Subcutaneous abdominal adipose tissue (tissue), 5 donors: ENCODE measurements at regions not wholly inside any gene's neighbourhood (a gene's known extent, or its start where the extent isn't known, plus 50 kb on each side); places are given as distances from the start of the nearest gene placed in this dataset.
"Not testable (repeated sequence)": the region's sequence is repeated elsewhere in the genome, so short reads cannot be mapped to it uniquely, and the experiment has no call there.

Experiments
- H3K27ac ChIP-seq: one replicate; pipeline ENCODE4 v1.7.0; 2013; ENCODE audit warnings: low read depth, mild to moderate bottlenecking, inconsistent platforms, low read length, moderate library complexity
- H3K27me3 ChIP-seq, 5 donors: one replicate each; pipeline ENCODE4 v1.7.0; 2013; ENCODE audit warnings: low read length in 5 of 5, inconsistent platforms in 1 of 5; ENCODE audit not compliant: control insufficient read depth in 5 of 5, insufficient read depth in 4 of 5
- H3K36me3 ChIP-seq, 5 donors: one replicate each; pipeline ENCODE4 v1.7.0; 2013; ENCODE audit warnings: low read length in 5 of 5; ENCODE audit not compliant: control insufficient read depth in 5 of 5, insufficient read depth in 5 of 5
- H3K4me1 ChIP-seq, 5 donors: one replicate each; pipeline ENCODE4 v1.7.0; 2013; ENCODE audit warnings: low read length in 5 of 5, mild to moderate bottlenecking in 3 of 5, moderate library complexity in 1 of 5; ENCODE audit not compliant: control insufficient read depth in 5 of 5, insufficient read depth in 5 of 5
- H3K4me3 ChIP-seq, 5 donors: one replicate each; pipeline ENCODE4 v1.7.0; 2013; ENCODE audit warnings: low read length in 5 of 5, low read depth in 1 of 5
- H3K9ac ChIP-seq, 5 donors: one replicate each; pipeline ENCODE4 v1.7.0; 2013; ENCODE audit warnings: low read length in 5 of 5, mild to moderate bottlenecking in 4 of 5, moderate library complexity in 3 of 5
- H3K9me3 ChIP-seq, 5 donors: one replicate each; pipeline ENCODE4 v1.7.0; 2013; ENCODE audit warnings: low read length in 5 of 5; ENCODE audit not compliant: control insufficient read depth in 5 of 5
- donor health status: healthy.
- donor health status: healthy.
- donor health status: healthy.
- donor health status: healthy.
- donor health status: healthy.

DNA sequence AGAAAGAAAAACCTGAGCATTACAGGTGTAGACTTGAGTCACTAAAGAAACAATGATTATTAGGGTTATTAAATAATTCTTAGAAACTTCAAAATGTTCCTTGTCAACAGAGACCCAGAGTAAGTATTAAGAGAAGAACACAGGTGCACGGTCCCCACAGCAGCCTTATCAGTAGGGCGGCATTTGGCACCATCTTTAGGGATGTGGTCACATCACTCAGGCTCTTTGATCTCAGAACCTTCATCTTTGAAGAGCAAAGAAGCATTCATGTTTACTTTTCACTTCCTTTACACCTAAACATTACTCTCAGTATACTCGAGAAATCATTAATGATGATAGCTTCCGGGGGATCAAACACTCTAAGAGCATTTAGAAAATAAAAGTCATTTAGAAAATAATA lies 928.7 kb downstream of the KCNJ2 start:
- Histone ChIP-seq H3K4me3 (no peak overlapping the region), H3K27me3 (no peaks in the 10 kb centered on the region), H3K36me3 (no peaks in the 10 kb centered on the region), H3K9ac (no peak overlapping the region), H3K27ac (no peak overlapping the region), H3K4me1 (no peaks in the 10 kb centered on the region), H3K9me3 (no peaks in the 10 kb centered on the region)

DNA sequence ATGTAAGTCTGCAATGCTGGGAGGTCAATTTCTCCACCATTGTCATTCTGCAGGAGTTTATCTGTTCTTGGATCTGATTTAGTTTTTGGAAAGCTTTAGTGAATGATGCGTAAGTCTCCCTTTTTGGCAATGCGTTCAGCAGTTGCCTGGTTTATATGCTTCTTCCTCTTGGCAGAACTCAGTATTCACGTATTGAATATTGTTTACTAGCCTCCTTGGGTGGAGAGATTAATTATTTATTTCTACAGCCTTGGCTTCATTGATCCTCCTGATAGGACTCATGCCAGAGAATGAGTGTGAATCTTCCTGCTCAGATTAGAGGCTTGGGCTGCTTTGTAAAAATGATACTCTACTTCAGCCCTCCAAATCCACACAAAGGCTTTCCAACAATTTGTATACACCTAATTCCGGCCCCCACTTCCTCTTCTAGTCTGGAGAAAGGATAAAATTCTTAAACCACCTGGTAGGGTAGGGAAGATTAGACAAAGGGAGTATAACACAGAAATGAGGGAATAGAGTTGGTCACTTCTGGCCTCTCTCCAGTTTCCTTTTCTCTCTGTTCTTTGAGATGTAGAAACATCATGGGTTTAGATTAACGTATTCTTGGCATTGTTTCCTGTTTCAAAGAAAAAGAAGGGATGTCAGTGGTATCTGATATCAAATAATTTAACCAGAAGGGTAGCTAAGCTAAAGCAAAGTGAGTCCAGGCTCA lies 929.8 kb downstream of the KCNJ2 start:
- Histone ChIP-seq H3K4me1 (no peaks in the 10 kb centered on the region), H3K4me3 (no peak overlapping the region), H3K27me3 (no peaks in the 10 kb centered on the region), H3K27ac (no peak overlapping the region), H3K9ac (no peak overlapping the region), H3K9me3 (no peaks in the 10 kb centered on the region), H3K36me3 (no peaks in the 10 kb centered on the region)

DNA sequence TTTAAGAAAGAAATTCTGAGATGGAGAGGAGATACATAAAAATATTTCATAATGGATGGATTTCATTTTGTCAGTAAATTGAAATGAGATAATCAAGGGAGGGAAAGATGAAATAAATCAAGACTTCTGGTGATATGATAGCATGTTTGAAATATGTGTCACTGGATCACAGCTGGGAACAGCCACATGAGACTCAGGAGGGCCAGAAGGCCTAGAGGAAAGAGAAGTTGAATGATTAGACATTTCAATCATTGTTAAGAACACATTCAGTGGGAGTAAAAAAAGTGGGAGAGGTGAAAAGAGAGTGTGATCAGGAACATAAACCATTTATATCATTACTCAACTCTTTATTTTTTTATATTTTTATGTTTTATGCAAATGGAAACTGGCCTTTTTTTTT lies 933.4 kb downstream of the KCNJ2 start:
- Histone ChIP-seq H3K4me1 (peaks cover 0 to 18% (median 0%) of the 10 kb centered on the region in 5 donors), H3K4me3 (no peak overlapping the region), H3K9ac (no peak overlapping the region), H3K36me3 (no peaks in the 10 kb centered on the region), H3K27me3 (no peaks in the 10 kb centered on the region), H3K27ac (no peak overlapping the region), H3K9me3 (no peaks in the 10 kb centered on the region)

DNA sequence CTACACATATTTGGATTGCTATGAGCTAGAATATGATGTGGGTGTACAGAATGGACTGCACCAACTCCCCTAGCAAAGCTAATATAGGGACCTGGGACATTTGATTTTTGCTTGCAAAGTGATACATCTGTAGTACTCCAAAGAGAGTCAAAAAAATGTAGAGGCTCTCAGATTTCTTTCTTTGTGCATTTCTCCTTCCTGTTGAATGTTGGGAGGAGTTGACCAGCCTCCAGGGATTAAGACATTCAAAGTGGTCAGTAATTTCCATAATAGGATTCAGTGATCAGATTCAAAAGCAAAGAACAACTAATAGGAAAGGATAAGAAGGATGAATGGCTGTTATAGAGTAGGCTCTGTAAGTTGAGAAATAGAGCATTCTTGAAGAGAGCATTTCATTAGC lies 934.9 kb downstream of the KCNJ2 start:
- no peaks in the 10 kb centered on the region for H3K27me3 ChIP-seq
- H3K9me3 ChIP-seq = no peaks in the 10 kb centered on the region
- H3K9ac ChIP-seq = no peak overlapping the region
- H3K27ac ChIP-seq = no peak overlapping the region
- peaks cover 0 to 24% (median 0%) of the 10 kb centered on the region in 5 donors for H3K4me1 ChIP-seq
- H3K36me3 ChIP-seq = no peaks in the 10 kb centered on the region
- no peak overlapping the region for H3K4me3 ChIP-seq

DNA sequence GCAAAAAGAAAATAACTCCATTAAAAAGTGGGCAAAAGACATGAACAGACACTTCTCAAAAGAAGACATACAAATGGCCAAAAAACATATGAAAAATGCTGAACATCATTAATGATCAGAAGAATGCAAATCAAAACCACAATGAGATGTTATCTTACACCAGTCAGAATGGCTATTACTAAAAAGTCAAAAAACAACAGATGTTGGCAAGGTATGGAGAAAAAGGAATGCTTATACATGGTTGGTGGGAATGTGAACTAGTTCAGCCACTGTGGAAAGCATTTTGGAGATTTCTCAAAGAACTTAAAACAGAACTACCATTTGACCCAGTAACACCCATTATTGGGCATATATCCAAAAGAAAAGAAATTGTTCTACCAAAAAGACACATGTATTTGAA lies 936.7 kb downstream of the KCNJ2 start:
- not testable (repeated sequence) for H3K27me3 ChIP-seq, H3K9me3 ChIP-seq, H3K27ac ChIP-seq, H3K4me3 ChIP-seq, H3K36me3 ChIP-seq, H3K9ac ChIP-seq
- peaks cover 0 to 28% (median 0%) of the 10 kb centered on the region in 5 donors for H3K4me1 ChIP-seq

DNA sequence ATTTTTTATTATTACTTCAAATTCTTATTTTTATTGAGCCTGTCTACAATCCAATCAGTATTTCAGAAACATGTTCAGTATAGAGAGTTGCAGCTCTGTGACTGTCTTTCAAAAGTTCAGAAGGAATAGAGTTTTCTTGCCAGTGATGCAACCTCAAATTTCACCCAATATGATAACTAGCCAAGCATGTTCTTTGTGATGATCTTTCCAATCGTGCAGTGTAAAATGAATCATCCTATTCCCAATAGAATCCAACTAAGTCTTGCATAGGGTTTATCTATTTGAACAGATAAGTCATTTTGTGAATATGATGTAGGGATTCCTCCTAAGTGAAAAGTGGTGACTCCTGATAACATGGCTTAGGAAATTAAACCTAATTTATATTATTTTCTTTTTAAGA lies 937.8 kb downstream of the KCNJ2 start:
- H3K4me1 ChIP-seq = peaks cover 0 to 28% (median 0%) of the 10 kb centered on the region in 5 donors
- H3K4me3 ChIP-seq = no peak overlapping the region
- H3K27me3 ChIP-seq = no peaks in the 10 kb centered on the region
- no peaks in the 10 kb centered on the region for H3K36me3 ChIP-seq
- no peak overlapping the region for H3K9ac ChIP-seq
- no peaks in the 10 kb centered on the region for H3K9me3 ChIP-seq
- H3K27ac ChIP-seq = no peak overlapping the region

DNA sequence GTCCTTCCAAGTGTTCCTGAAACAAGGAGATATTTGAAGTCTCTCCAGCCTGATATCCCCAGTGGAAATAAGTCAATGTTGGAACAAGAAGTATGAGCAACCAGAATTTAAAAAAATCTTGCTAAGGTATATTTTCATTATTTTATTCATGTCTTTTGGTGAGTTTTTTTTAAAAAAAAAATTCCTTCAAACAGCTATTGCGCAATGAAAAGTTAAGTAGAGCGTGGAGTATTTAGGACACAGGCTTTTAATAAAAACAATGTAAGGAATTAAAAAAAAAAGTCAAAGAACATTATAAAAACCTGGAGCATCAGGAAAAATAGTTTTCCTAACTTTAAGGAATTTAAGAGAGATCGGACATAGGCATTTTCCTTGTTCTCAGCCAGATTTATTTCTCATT lies 940.4 kb downstream of the KCNJ2 start:
- H3K36me3 ChIP-seq = no peaks in the 10 kb centered on the region
- H3K27me3 ChIP-seq = no peaks in the 10 kb centered on the region
- H3K9ac ChIP-seq = no peak overlapping the region
- no peaks in the 10 kb centered on the region for H3K9me3 ChIP-seq
- H3K4me3 ChIP-seq = no peak overlapping the region
- H3K27ac ChIP-seq = no peak overlapping the region
- peaks cover 0 to 28% (median 0%) of the 10 kb centered on the region in 5 donors for H3K4me1 ChIP-seq

DNA sequence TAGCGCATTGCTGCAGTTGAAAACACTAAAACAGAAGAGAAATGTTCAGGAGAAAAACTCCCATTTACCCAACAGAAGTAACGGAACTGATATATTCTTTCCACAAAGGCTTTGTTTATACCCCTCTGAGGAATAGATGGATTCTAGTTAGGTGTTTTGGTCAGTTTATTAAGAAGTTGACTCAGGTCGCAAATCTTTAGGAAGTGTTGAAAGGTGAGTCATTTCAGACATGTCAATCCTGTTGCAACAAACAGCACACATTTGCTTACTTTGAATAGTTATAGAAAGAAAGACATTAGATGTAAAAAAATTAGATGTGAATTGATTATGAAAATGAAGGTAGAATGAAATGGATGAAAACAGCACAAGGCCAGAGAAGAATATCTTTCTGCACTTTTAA lies 941.0 kb downstream of the KCNJ2 start:
- Histone ChIP-seq H3K9ac (no peak overlapping the region), H3K36me3 (no peaks in the 10 kb centered on the region), H3K9me3 (no peaks in the 10 kb centered on the region)

DNA sequence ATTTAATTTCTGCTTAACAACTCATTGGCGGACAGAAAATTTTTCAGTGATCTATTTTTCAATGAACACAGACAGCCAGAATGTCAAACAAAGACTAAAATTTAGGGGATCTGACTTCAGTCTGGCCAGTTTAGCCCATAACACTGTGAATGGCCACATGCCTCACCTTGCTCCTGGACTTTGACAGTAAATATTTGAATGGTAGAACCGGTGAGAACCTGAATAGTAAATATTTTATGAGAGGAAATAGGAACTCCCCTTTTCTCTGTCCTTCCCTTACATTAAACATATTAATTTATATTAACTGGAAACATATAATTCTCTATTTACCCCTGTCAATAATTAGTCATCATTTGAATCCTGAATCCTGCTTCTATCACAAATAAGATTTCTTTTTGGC lies 942.1 kb downstream of the KCNJ2 start:
- no peak overlapping the region for H3K9ac ChIP-seq
- H3K9me3 ChIP-seq = no peaks in the 10 kb centered on the region
- no peaks in the 10 kb centered on the region for H3K36me3 ChIP-seq
- peaks cover 0 to 35% (median 0%) of the 10 kb centered on the region in 5 donors for H3K4me1 ChIP-seq
- no peaks in the 10 kb centered on the region for H3K27me3 ChIP-seq
- no peak overlapping the region for H3K4me3 ChIP-seq
- H3K27ac ChIP-seq = no peak overlapping the region

More for the DNA sequence above, 941.0 kb downstream of the KCNJ2 start:
- H3K4me3 ChIP-seq = no peak overlapping the region
- no peak overlapping the region for H3K27ac ChIP-seq
- H3K27me3 ChIP-seq = no peaks in the 10 kb centered on the region
- H3K4me1 ChIP-seq = peaks cover 0 to 32% (median 0%) of the 10 kb centered on the region in 5 donors

DNA sequence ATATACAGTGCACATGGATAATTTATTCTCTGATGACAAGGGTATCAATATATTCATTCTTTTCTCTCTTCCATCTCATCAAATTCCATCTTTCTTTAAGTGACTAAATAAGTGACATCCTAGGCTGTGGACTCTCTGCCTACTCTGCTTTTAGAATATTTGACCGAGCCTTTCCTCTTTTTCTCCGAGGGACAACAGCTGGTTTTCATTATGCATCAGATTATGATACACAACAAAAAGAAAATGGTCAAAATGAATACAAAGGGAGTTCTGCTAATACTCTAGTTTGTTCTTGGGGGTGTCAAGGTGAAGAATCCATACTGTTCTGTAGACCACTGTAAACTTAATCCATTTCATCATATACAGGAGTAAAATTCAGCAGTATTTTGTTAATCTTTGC lies 942.6 kb downstream of the KCNJ2 start:
- Histone ChIP-seq H3K9ac (no peak overlapping the region), H3K27ac (no peak overlapping the region), H3K27me3 (no peaks in the 10 kb centered on the region), H3K36me3 (no peaks in the 10 kb centered on the region), H3K4me3 (no peak overlapping the region), H3K9me3 (no peaks in the 10 kb centered on the region), H3K4me1 (peaks cover 0 to 31% (median 0%) of the 10 kb centered on the region in 5 donors)
